Heart right ventricle (tissue), 16 donors: ENCODE measurements at regions not wholly inside any gene's neighbourhood (a gene's known extent, or its start where the extent isn't known, plus 50 kb on each side); places are given as distances from the start of the nearest gene placed in this dataset.

Source experiments
- ATAC-seq, 8 donors: fragments of 200-7000 bp; cut with Tn5 transposase; one replicate each; pipeline ENCODE4 v1.9.1; 2020; ENCODE audit warnings: mild to moderate bottlenecking in 8 of 8, moderate library complexity in 8 of 8, moderate number of reproducible peaks in 1 of 8
- DNase-seq, 2 donors: peaks; one replicate each; pipeline ENCODE4 v3.0.0-alpha.2; 2020
- H3K27ac ChIP-seq, 10 donors: fragments of 200-600 bp; sonication (generic) in 2 of 10; one replicate each; pipeline versions ENCODE4 v1.5.0 to v1.8.0; 2020 to 2022; ENCODE audit warnings: mild to moderate bottlenecking in 3 of 10
- H3K27me3 ChIP-seq, 7 donors: fragments of 200-600 bp; one replicate each; pipeline ENCODE4 v1.8.0; 2021 to 2022; ENCODE audit warnings: mild to moderate bottlenecking in 2 of 7
- H3K36me3 ChIP-seq, 9 donors: fragments of 200-600 bp; sonication (generic) in 1 of 9; one replicate each; pipeline versions ENCODE4 v1.5.0 to v1.8.0; 2020 to 2022; ENCODE audit warnings: mild to moderate bottlenecking in 2 of 9
- H3K4me1 ChIP-seq, 9 donors: fragments of 200-600 bp; sonication (generic) in 1 of 9; one replicate each; pipeline versions ENCODE4 v1.5.0 to v1.8.0; 2020 to 2022; ENCODE audit warnings: mild to moderate bottlenecking in 4 of 9
- H3K4me3 ChIP-seq, 10 donors: fragments of 200-600 bp; sonication (generic) in 2 of 10; one replicate each; pipeline versions ENCODE4 v1.5.0 to v1.8.0; 2020 to 2022; ENCODE audit warnings: mild to moderate bottlenecking in 7 of 10, moderate library complexity in 2 of 10
- H3K9me3 ChIP-seq, 11 donors: fragments of 200-600 bp in 10 of 11; sonication (generic) in 2 of 11; one replicate each; pipeline versions ENCODE4 v1.5.0 to v1.8.0; 2013 to 2022; ENCODE audit warnings: mild to moderate bottlenecking in 2 of 11, control low read depth in 1 of 11, moderate library complexity in 1 of 11
- WGBS, 2 donors: extraction: QIAGEN DNeasy Blood & Tissue Kit; methylation state at CpG; one replicate each; pipeline ENCODE4 v1.1.7; 2013; ENCODE audit warnings: inconsistent platforms in 1 of 2; 5-methylcytosine and 5-hydroxymethylcytosine counted together
- intact Hi-C, 10 donors: fragments of 100-400 bp; cut with DNase I; formaldehyde crosslinking; loops; one replicate each; pipeline versions ENCODE4 v1.11.1 to v1.14.2; 2022
- TF ChIP-seq, protein P1 (sequence below), 9 donors: fragments of 200-600 bp; sonication (generic) in 2 of 9; IDR thresholded peaks; one replicate each; pipeline versions ENCODE4 v1.5.0 to v1.8.0; 2021 to 2022; ENCODE audit warnings: antibody characterized with exemption in 9 of 9, mild to moderate bottlenecking in 5 of 9, moderate library complexity in 1 of 9
- donor health status: Arrhythmogenic right ventricular cardiomyopathy.
- donor health status: ischemic (EF 13 %, LVEDD 7.1; RV severe dilation, severe dysfunction).
- donor health status: healthy with polysubstance abuse.
- donor health status: DM: no; HTN: yes; CAD: no.
- donor health status: DM: no; HTN: no; CAD: no.
- donor health status: ischemic (EF 25% LVEDD 6.9; RV normal size, moderate dysfunction).
- donor health status: ischemic (EF 25% LVEDD 5.7; RV mildly dilated, moderate dysfunction).
- donor health status: healthy.
- donor health status: DM: yes; HTN: yes; CAD: no.
- donor health status: Ischemic cardiomyopathy.
- donor health status: ischemic (EF 35%, LVEDD 5.7; RV mildly dilated, moderate dysfunction).
- donor health status: nonischemic (EF 11% LVEDD 7.7; RV severe dilation, severe dysfunction).
- donor health status: DM: yes; HTN: yes; CAD: no.
- donor health status: PGD.
- donor health status: ischemic (EF 29% LVEDD 5.4; RV normal size, mild dysfunction).
- donor health status: nonischemic (EF 23%, LVEDD 6.1; RV moderate dilation, normal function).

DNA sequence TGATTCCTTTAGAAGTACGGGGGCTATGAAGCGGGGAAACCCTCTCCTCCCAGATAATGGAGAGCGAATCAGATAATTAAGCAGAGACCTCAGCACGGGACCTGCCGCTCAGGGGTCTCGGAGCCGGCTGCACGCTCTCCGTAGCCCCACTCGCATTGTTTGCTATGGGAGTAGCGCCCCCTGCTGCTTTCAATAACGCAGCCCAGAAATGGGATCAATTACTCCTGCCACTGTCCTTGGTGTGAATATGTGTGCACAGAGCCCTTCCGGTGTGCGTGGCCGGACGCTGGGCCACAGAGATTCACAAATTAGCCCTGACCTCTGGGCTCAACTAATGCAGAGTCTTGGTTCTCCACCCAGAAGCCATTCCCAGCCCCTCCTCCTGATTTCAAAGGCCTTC is 76.4 kb upstream of the TMEM132C start:
- peaks cover 0 to 5% (median 2%) of the 10 kb centered on the region in 7 donors for H3K27me3 ChIP-seq
- intact Hi-C loops: no loop called here
- TF ChIP-seq, protein P1, sequence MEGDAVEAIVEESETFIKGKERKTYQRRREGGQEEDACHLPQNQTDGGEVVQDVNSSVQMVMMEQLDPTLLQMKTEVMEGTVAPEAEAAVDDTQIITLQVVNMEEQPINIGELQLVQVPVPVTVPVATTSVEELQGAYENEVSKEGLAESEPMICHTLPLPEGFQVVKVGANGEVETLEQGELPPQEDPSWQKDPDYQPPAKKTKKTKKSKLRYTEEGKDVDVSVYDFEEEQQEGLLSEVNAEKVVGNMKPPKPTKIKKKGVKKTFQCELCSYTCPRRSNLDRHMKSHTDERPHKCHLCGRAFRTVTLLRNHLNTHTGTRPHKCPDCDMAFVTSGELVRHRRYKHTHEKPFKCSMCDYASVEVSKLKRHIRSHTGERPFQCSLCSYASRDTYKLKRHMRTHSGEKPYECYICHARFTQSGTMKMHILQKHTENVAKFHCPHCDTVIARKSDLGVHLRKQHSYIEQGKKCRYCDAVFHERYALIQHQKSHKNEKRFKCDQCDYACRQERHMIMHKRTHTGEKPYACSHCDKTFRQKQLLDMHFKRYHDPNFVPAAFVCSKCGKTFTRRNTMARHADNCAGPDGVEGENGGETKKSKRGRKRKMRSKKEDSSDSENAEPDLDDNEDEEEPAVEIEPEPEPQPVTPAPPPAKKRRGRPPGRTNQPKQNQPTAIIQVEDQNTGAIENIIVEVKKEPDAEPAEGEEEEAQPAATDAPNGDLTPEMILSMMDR (IDR thresholded peaks at IDR 0.05): peak in 7 of 9 donors; percentile 17 to 42 (median 31)
- no peaks in the 10 kb centered on the region for H3K36me3 ChIP-seq
- H3K4me3 ChIP-seq: no peak overlapping the region
- H3K4me1 ChIP-seq: no peaks in the 10 kb centered on the region
- 8 to 11% methylated on average over 16 of the region's 16 CpGs for WGBS, 2 donors
- ATAC-seq: peak in 1 of 8 donors; percentile 35
- peaks cover 0 to 14% (median 0%) of the 10 kb centered on the region in 11 donors for H3K9me3 ChIP-seq
- no peak for DNase-seq
- H3K27ac ChIP-seq: no peak overlapping the region

DNA sequence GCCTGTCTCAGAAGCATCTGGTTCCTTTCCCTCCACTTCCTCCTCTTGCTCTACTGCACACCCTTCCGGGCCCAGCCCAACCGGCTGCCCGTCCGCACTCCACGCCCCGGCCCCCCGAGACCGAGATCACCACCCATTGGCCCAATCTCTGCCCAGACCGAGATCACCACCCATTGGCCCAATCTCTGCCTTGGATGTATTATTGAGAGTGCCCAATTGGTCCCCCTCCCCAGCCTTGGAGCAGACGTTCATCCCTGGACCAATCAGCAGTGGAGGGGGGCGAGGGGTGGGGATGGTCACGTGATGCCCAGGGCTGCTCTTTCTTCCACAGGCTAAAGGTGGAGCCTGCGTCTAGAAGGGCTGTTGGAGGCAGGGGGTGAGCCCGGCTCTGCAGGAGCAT is 75.6 kb upstream of the TMEM132C start:
- Histone ChIP-seq H3K27me3 (peaks cover 0 to 6% (median 3%) of the 10 kb centered on the region in 7 donors), H3K36me3 (no peaks in the 10 kb centered on the region), H3K4me3 (no peak overlapping the region), H3K27ac (no peak overlapping the region), H3K9me3 (peaks cover 0 to 14% (median 0%) of the 10 kb centered on the region in 11 donors), H3K4me1 (no peaks in the 10 kb centered on the region)
- TF ChIP-seq, protein P1 (IDR thresholded peaks at IDR 0.05): no peak
- ATAC-seq (no peak), DNase-seq (no peak)
- WGBS, 2 donors: 78% methylated on average over 14 of the region's 14 CpGs
- intact Hi-C loops: no loop called here

DNA sequence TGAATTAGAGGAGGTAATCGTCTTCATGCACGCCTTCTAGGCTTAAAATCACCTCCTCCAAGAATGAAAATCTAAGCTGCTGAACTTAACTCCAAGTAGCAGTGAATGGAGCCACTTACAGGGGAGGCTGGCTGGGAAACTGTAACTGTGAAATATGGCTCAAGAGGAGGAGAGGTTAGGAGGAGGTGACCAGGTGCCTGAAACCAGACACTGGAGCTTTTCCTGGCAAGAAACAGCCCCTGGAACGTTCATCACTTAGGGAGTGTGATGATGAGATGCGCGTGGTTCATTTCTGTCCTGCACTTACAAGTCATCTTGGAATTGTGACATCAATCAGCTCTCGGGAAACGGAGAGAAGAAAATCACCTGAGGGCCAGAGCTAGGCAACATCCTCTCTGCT is 62.3 kb upstream of the TMEM132C start:
- TF ChIP-seq, protein P1 (IDR thresholded peaks at IDR 0.05): no peak
- Histone ChIP-seq H3K4me3 (no peak overlapping the region), H3K4me1 (no peaks in the 10 kb centered on the region), H3K27ac (no peak overlapping the region), H3K27me3 (peaks cover 0 to 4% (median 0%) of the 10 kb centered on the region in 7 donors), H3K9me3 (peaks cover 0 to 37% (median 12%) of the 10 kb centered on the region in 11 donors), H3K36me3 (no peaks in the 10 kb centered on the region)
- intact Hi-C loops: no loop called here
- ATAC-seq (no peak), DNase-seq (no peak)
- 71 to 76% methylated on average over 7 of the region's 7 CpGs for whole genome bisulfite sequencing, 2 donors

DNA sequence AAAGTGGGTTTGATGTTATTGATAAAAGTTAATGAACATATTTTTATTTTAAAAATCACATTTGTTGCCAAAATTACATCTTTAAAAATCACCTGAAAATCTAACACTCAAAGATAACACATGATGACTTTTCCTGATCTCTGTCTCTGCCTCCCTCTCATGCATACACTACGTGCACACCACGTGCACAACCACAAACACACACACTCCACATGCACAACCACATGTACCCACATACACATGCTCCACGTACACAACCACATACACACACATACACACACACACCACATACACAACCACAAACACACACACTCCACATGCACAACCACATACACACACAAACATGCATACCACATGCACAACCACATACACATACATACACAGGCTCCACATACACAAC is 61.8 kb upstream of the TMEM132C start:
- TF ChIP-seq, protein P1 (IDR thresholded peaks at IDR 0.05): no peak
- Histone ChIP-seq H3K36me3 (no peaks in the 10 kb centered on the region), H3K27me3 (peaks cover 0 to 4% (median 0%) of the 10 kb centered on the region in 7 donors), H3K27ac (no peak overlapping the region), H3K4me3 (no peak overlapping the region), H3K9me3 (peaks cover 0 to 37% (median 12%) of the 10 kb centered on the region in 11 donors), H3K4me1 (no peaks in the 10 kb centered on the region)
- ATAC-seq (no peak), DNase-seq (no peak)
- intact Hi-C loops: no loop called here
- WGBS, 2 donors: 84 to 93% methylated on average over 3 of the region's 3 CpGs
